Stimulated activated naive B cell treated with anti-CD40 and anti-IgM and Interleukin-4, amounts not matched to agents 10 μg/mL and 1 μg/mL and 100 μg/mL, for 72 hours (primary cell): ENCODE measurements at regions not wholly inside any gene's neighbourhood (a gene's known extent, or its start where the extent isn't known, plus 50 kb on each side); places are given as distances from the start of the nearest gene placed in this dataset.
"Not testable (repeated sequence)": the region's sequence is repeated elsewhere in the genome, so short reads cannot be mapped to it uniquely, and the experiment has no call there.

ENCODE experiments used
- ATAC-seq, 2 donors: fragments of 150-1000 bp; cut with Tn5 transposase; replicated peaks; 2 replicates each; pipeline ENCODE4 v1.10.0; 2021; ENCODE audit warnings: moderate library complexity in 1 of 2
- DNase-seq: peaks from one replicate; pipeline ENCODE4 v3.0.0; 2021
- H3K27ac Mint-ChIP-seq: one replicate; pipeline ENCODE4 v1.8.0; 2022; ENCODE audit warnings: mild to moderate bottlenecking, mixed read lengths
- H3K27me3 Mint-ChIP-seq, 2 donors: one replicate each; pipeline ENCODE4 v1.8.0; 2022; ENCODE audit warnings: mixed read lengths in 2 of 2
- H3K36me3 Mint-ChIP-seq, 2 donors: one replicate each; pipeline ENCODE4 v1.8.0; 2022; ENCODE audit warnings: mixed read lengths in 2 of 2, mild to moderate bottlenecking in 1 of 2
- H3K4me1 Mint-ChIP-seq, 2 donors: one replicate each; pipeline ENCODE4 v1.8.0; 2022; ENCODE audit warnings: mixed read lengths in 2 of 2, mild to moderate bottlenecking in 1 of 2
- H3K4me3 Mint-ChIP-seq, 2 donors: one replicate each; pipeline ENCODE4 v1.8.0; 2022; ENCODE audit warnings: mild to moderate bottlenecking in 2 of 2, mixed read lengths in 2 of 2, moderate library complexity in 1 of 2
- H3K9me3 Mint-ChIP-seq, 2 donors: one replicate each; pipeline ENCODE4 v1.8.0; 2022; ENCODE audit warnings: mixed read lengths in 2 of 2, mild to moderate bottlenecking in 1 of 2

GRCh38 chr18:71252351-71252865 is 963.6 kb downstream of the SOCS6 start:
- H3K4me3 Mint-ChIP-seq: no peak overlapping the region
- no peaks in the 10 kb centered on the region for H3K27me3 Mint-ChIP-seq
- H3K36me3 Mint-ChIP-seq: no peaks in the 10 kb centered on the region
- H3K9me3 Mint-ChIP-seq: peaks cover 2 to 7% of the 10 kb centered on the region in 2 donors
- H3K4me1 Mint-ChIP-seq: no peaks in the 10 kb centered on the region
- H3K27ac Mint-ChIP-seq: no peak overlapping the region
- no peak for DNase-seq
- ATAC-seq: no peak

- no peak for DNase-seq
- peaks cover 2 to 4% of the 10 kb centered on the region in 2 donors for H3K9me3 Mint-ChIP-seq
- no peak for ATAC-seq
- H3K4me1 Mint-ChIP-seq: no peaks in the 10 kb centered on the region
- H3K27ac Mint-ChIP-seq: no peak overlapping the region
- no peaks in the 10 kb centered on the region for H3K27me3 Mint-ChIP-seq
- H3K36me3 Mint-ChIP-seq: no peaks in the 10 kb centered on the region
- no peak overlapping the region for H3K4me3 Mint-ChIP-seq
Observed at GRCh38 chr18:71250191-71250590, 961.3 kb downstream of the SOCS6 start.

GRCh38 chr18:71249791-71250190 is 960.9 kb downstream of the SOCS6 start:
- H3K9me3 Mint-ChIP-seq: peaks cover 2 to 4% of the 10 kb centered on the region in 2 donors
- H3K4me1 Mint-ChIP-seq: no peaks in the 10 kb centered on the region
- DNase-seq (no peak), ATAC-seq (no peak)
- no peak overlapping the region for H3K4me3 Mint-ChIP-seq
- H3K36me3 Mint-ChIP-seq: no peaks in the 10 kb centered on the region
- no peaks in the 10 kb centered on the region for H3K27me3 Mint-ChIP-seq
- no peak overlapping the region for H3K27ac Mint-ChIP-seq

- Mint-ChIP-seq H3K27ac (no peak overlapping the region), H3K4me1 (no peaks in the 10 kb centered on the region), H3K4me3 (no peak overlapping the region), H3K36me3 (no peaks in the 10 kb centered on the region), H3K9me3 (no peaks in the 10 kb centered on the region), H3K27me3 (no peaks in the 10 kb centered on the region)
- ATAC-seq (no peak), DNase-seq (no peak)
Observed at GRCh38 chr18:71242981-71243380, 954.1 kb downstream of the SOCS6 start.

GRCh38 chr18:71238974-71239624 is 950.3 kb downstream of the SOCS6 start:
- ATAC-seq (no peak), DNase-seq (no peak)
- no peak overlapping the region for H3K27ac Mint-ChIP-seq
- no peaks in the 10 kb centered on the region for H3K27me3 Mint-ChIP-seq
- peaks cover 0 to 3% of the 10 kb centered on the region in 2 donors for H3K9me3 Mint-ChIP-seq
- H3K4me1 Mint-ChIP-seq: no peaks in the 10 kb centered on the region
- no peak overlapping the region for H3K4me3 Mint-ChIP-seq
- no peaks in the 10 kb centered on the region for H3K36me3 Mint-ChIP-seq

- no peak for ATAC-seq
- peaks cover 0 to 3% of the 10 kb centered on the region in 2 donors for H3K9me3 Mint-ChIP-seq
- no peak for DNase-seq
- H3K4me3 Mint-ChIP-seq: no peak overlapping the region
- H3K4me1 Mint-ChIP-seq: no peaks in the 10 kb centered on the region
- no peaks in the 10 kb centered on the region for H3K36me3 Mint-ChIP-seq
- H3K27ac Mint-ChIP-seq: no peak overlapping the region
- H3K27me3 Mint-ChIP-seq: no peaks in the 10 kb centered on the region
Observed at GRCh38 chr18:71237641-71238040, 948.8 kb downstream of the SOCS6 start.

- ATAC-seq: no peak
Observed at GRCh38 chr18:71233177-71233576, 944.3 kb downstream of the SOCS6 start.

GRCh38 chr18:71223486-71223885 is 934.6 kb downstream of the SOCS6 start:
- ATAC-seq: no peak
- Mint-ChIP-seq H3K27me3 (no peaks in the 10 kb centered on the region), H3K36me3 (no peaks in the 10 kb centered on the region), H3K4me1 (no peaks in the 10 kb centered on the region), H3K9me3 (peaks cover 0 to 1% of the 10 kb centered on the region in 2 donors), H3K4me3 (no peak overlapping the region), H3K27ac (no peak overlapping the region)
- DNase-seq: no peak

More at GRCh38 chr18:71233177-71233576, 944.3 kb downstream of the SOCS6 start:
- DNase-seq: no peak
- Mint-ChIP-seq H3K27ac (no peak overlapping the region), H3K9me3 (peaks cover 0 to 3% of the 10 kb centered on the region in 2 donors), H3K4me3 (no peak overlapping the region), H3K36me3 (no peaks in the 10 kb centered on the region), H3K4me1 (no peaks in the 10 kb centered on the region), H3K27me3 (no peaks in the 10 kb centered on the region)

GRCh38 chr18:71221405-71221804 is 932.6 kb downstream of the SOCS6 start:
- ATAC-seq: no peak
- Mint-ChIP-seq H3K9me3 (peaks cover 0 to 4% of the 10 kb centered on the region in 2 donors), H3K4me3 (no peak overlapping the region), H3K27ac (no peak overlapping the region), H3K36me3 (no peaks in the 10 kb centered on the region), H3K27me3 (no peaks in the 10 kb centered on the region), H3K4me1 (no peaks in the 10 kb centered on the region)
- DNase-seq: no peak

GRCh38 chr18:71212739-71213138 is 923.9 kb downstream of the SOCS6 start:
- H3K4me1 Mint-ChIP-seq, H3K4me3 Mint-ChIP-seq, H3K36me3 Mint-ChIP-seq, H3K9me3 Mint-ChIP-seq, ATAC-seq, DNase-seq, H3K27me3 Mint-ChIP-seq, H3K27ac Mint-ChIP-seq: not testable (repeated sequence)

GRCh38 chr18:71212222-71212621 is 923.4 kb downstream of the SOCS6 start:
- Mint-ChIP-seq H3K36me3 (no peaks in the 10 kb centered on the region), H3K27ac (no peak overlapping the region), H3K9me3 (peaks cover 0 to 7% of the 10 kb centered on the region in 2 donors), H3K27me3 (no peaks in the 10 kb centered on the region), H3K4me3 (no peak overlapping the region), H3K4me1 (no peaks in the 10 kb centered on the region)
- no peak for ATAC-seq
- no peak for DNase-seq

GRCh38 chr18:71209944-71210343 is 921.1 kb downstream of the SOCS6 start:
- ATAC-seq: no peak
- H3K27ac Mint-ChIP-seq: no peak overlapping the region
- H3K36me3 Mint-ChIP-seq: no peaks in the 10 kb centered on the region
- DNase-seq: no peak
- peaks cover 0 to 6% of the 10 kb centered on the region in 2 donors for H3K9me3 Mint-ChIP-seq
- H3K4me1 Mint-ChIP-seq: no peaks in the 10 kb centered on the region
- H3K4me3 Mint-ChIP-seq: no peak overlapping the region
- no peaks in the 10 kb centered on the region for H3K27me3 Mint-ChIP-seq

- Mint-ChIP-seq H3K27ac (no peak overlapping the region), H3K9me3 (peaks cover 0 to 2% of the 10 kb centered on the region in 2 donors), H3K4me1 (no peaks in the 10 kb centered on the region), H3K4me3 (no peak overlapping the region), H3K36me3 (no peaks in the 10 kb centered on the region), H3K27me3 (no peaks in the 10 kb centered on the region)
- no peak for DNase-seq
- no peak for ATAC-seq
Observed at GRCh38 chr18:71194438-71194837, 905.6 kb downstream of the SOCS6 start.

- Mint-ChIP-seq H3K27me3 (no peaks in the 10 kb centered on the region), H3K4me1 (no peaks in the 10 kb centered on the region), H3K9me3 (peaks cover 2% of the 10 kb centered on the region in 2 donors), H3K4me3 (no peak overlapping the region), H3K36me3 (no peaks in the 10 kb centered on the region), H3K27ac (no peak overlapping the region)
- ATAC-seq: no peak
- no peak for DNase-seq
Observed at GRCh38 chr18:71189581-71189980, 900.7 kb downstream of the SOCS6 start.

- Mint-ChIP-seq H3K27me3 (no peaks in the 10 kb centered on the region), H3K4me3 (no peak overlapping the region), H3K27ac (no peak overlapping the region)
Observed at GRCh38 chr18:71168557-71169145, 879.8 kb downstream of the SOCS6 start.

More at GRCh38 chr18:71168557-71169145, 879.8 kb downstream of the SOCS6 start:
- Mint-ChIP-seq H3K4me1 (no peaks in the 10 kb centered on the region), H3K9me3 (no peaks in the 10 kb centered on the region), H3K36me3 (no peaks in the 10 kb centered on the region)
- ATAC-seq (no peak), DNase-seq (no peak)
